ENCODE measurements at regions not wholly inside any gene's neighbourhood (a gene's known extent, or its start where the extent isn't known, plus 50 kb on each side); places are given as distances from the start of the nearest gene placed in this dataset.

DNA sequence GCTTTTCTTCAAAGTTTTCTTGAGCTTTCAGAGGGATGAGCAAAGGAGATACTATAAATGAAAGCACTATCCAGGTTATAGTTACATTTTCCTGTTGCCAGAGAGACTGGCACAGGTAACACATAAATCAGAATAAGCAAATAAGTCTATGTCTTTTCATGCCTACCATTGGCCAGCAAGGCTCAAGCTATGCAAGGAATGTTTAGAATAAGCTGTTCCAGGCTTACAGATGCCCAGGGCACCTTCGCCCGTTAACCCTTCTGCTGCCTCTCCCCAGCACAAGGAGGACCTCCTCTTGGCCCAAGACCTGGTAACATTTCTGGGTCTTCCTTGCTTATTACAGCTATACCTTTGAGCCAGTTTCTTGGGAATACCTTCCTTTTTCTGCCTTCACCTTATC is 233.7 kb upstream of the MEIS1 start:
- TF ChIP-seq CTCF (IDR thresholded peaks at IDR 0.05; ENCODE audit: insufficient read depth, low read depth, low read length), result no peak
- TF ChIP-seq EZH2 (IDR thresholded peaks at IDR 0.05; ENCODE audit: insufficient read depth, low read length), result no peak
